GM23338 (cell line): ENCODE measurements at regions not wholly inside any gene's neighbourhood (a gene's known extent, or its start where the extent isn't known, plus 50 kb on each side); places are given as distances from the start of the nearest gene placed in this dataset.

Experiments used
- CREB1 ChIP-seq: fragments of 250-450 bp; sonication (Bioruptor Pico); IDR thresholded peaks from 2 replicates; pipeline ENCODE4 v1.5.0; 2020; ENCODE audit warnings: low read depth, mild to moderate bottlenecking, moderate library complexity
- CTCF ChIP-seq, 2 experiments: fragments of 200-600 bp in 1 of 2; sonication (generic) in 1 of 2; conservative IDR thresholded peaks; 2 replicates each; pipeline versions ENCODE4 v1.5.1 to v1.6.1; 2016 to 2017; ENCODE audit warnings: antibody characterized with exemption in 2 of 2, low read depth in 2 of 2, mild to moderate bottlenecking in 2 of 2, moderate library complexity in 1 of 2
- EZH2 ChIP-seq: fragments of 200-600 bp; sonication (generic); IDR thresholded peaks from one replicate; pipeline ENCODE4 v1.8.0; 2017; ENCODE audit warnings: antibody characterized with exemption, mild to moderate bottlenecking, low read depth; ENCODE audit not compliant: unreplicated experiment
- EZH2phosphoT487 ChIP-seq: fragments of 200-600 bp; sonication (generic); IDR thresholded peaks from one replicate; pipeline ENCODE4 v1.8.1; 2018; ENCODE audit warnings: antibody characterized with exemption; ENCODE audit not compliant: unreplicated experiment
- JUNB ChIP-seq: IDR thresholded peaks from one replicate; pipeline ENCODE4 v1.6.1; 2016; ENCODE audit warnings: antibody characterized with exemption; ENCODE audit not compliant: unreplicated experiment
- NANOG ChIP-seq: IDR thresholded peaks from 2 replicates; pipeline ENCODE4 v1.6.1; 2016; ENCODE audit warnings: antibody characterized with exemption, borderline replicate concordance
- POLR2AphosphoS5 ChIP-seq: IDR thresholded peaks from 2 replicates; pipeline ENCODE4 v1.6.1; 2016; ENCODE audit warnings: antibody characterized with exemption, low read depth
- REST ChIP-seq: IDR thresholded peaks from one replicate; pipeline ENCODE4 v1.6.1; 2018; ENCODE audit warnings: antibody characterized with exemption; ENCODE audit not compliant: unreplicated experiment
- STAT1 ChIP-seq: IDR thresholded peaks from one replicate; pipeline ENCODE4 v1.6.1; 2016; ENCODE audit warnings: antibody characterized with exemption; ENCODE audit not compliant: unreplicated experiment
- ZNF114 ChIP-seq: fragments of 250-450 bp; sonication (Bioruptor Pico); IDR thresholded peaks from 2 replicates; pipeline ENCODE4 v1.5.0; 2020; ENCODE audit warnings: mild to moderate bottlenecking, moderate library complexity
- ZNF462 ChIP-seq: fragments of 250-450 bp; sonication (Bioruptor Pico); IDR thresholded peaks from 2 replicates; pipeline ENCODE4 v1.5.0; 2020; ENCODE audit warnings: mild to moderate bottlenecking, moderate library complexity

- TF ChIP-seq CTCF (conservative IDR thresholded peaks at IDR 0.05; ENCODE audit: low read depth in 2 of 2) (no peak), ZNF462 (CRISPR knock-in tag) (no peak), REST (no peak), POLR2AphosphoS5 (no peak), JUNB (no peak), EZH2 (no peak), EZH2phosphoT487 (no peak), ZNF114 (CRISPR knock-in tag) (no peak), NANOG (no peak), STAT1 (no peak), CREB1 (CRISPR knock-in tag) (no peak)
Measured at GRCh38 chr12:131311764-131312163, 358.1 kb downstream of the ADGRD1 start.
